ENCODE measurements at regions not wholly inside any gene's neighbourhood (a gene's known extent, or its start where the extent isn't known, plus 50 kb on each side); places are given as distances from the start of the nearest gene placed in this dataset.

GRCh38 chr2:128615571-128615970, 296.9 kb upstream of the HS6ST1 start:
- Mint-ChIP-seq H3K9me3 (no peaks in the 10 kb centered on the region), H3K36me3 (no peaks in the 10 kb centered on the region), H3K4me1 (no peaks in the 10 kb centered on the region), H3K27ac (no peak overlapping the region), H3K27me3 (peaks cover 15% of the 10 kb centered on the region), H3K4me3 (no peak overlapping the region)
- no peak for ATAC-seq

DNA sequence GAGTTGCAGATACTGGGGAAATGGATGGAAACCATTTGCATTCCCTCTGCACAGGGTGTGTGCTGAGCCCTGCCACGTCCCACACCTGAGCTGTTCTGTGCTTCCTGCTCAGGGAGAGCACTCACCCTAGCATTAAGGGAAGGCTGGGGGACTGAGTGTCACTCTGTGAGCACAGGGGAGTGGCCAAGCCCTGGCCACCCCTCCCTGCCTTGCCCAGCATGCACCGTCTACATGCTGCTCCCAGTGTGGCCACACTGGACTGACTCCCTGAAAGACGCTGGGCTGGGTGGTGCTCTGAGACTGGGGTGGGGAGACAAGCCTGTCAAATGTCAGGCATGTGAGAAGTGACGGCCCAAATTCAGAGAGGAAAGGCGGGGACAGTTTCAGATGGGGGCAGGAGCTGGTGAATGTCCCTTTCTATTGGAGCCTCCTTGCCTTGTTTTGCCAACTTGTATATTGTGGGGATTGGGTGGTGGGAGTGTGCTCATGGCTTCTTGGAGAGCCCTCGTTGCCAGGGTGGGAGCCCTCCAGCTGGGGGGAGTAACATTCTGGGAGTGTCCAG, 298.4 kb upstream of the HS6ST1 start:
- no peaks in the 10 kb centered on the region for H3K9me3 Mint-ChIP-seq
- H3K27me3 Mint-ChIP-seq = peaks cover 9% of the 10 kb centered on the region
- no peaks in the 10 kb centered on the region for H3K36me3 Mint-ChIP-seq
- H3K4me3 Mint-ChIP-seq = no peak overlapping the region
- H3K4me1 Mint-ChIP-seq = no peaks in the 10 kb centered on the region
- H3K27ac Mint-ChIP-seq = no peak overlapping the region
- ATAC-seq = no peak

DNA sequence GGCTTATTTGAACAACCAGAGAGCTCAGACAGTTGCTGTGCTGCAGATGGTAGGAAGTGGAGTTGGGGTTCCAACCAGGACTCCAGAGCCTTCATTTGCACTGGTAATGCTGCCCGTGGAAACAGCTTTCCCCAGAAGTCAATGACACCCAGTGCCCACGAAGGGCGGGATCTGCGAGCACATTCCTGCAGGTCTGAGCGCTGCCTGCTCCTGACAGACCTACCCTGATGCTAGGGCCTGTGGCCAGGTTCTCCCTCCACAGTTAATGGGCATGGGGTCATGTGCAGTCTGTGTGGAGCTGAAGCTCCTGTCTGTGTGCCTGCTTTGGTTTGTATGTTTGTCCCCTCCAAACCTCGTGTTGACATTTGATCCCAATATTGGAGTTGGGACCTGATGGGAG, 299.0 kb upstream of the HS6ST1 start:
- Mint-ChIP-seq H3K36me3 (no peaks in the 10 kb centered on the region), H3K27me3 (peaks cover 4% of the 10 kb centered on the region), H3K27ac (no peak overlapping the region), H3K4me3 (no peak overlapping the region), H3K4me1 (no peaks in the 10 kb centered on the region), H3K9me3 (no peaks in the 10 kb centered on the region)
- ATAC-seq = no peak

DNA sequence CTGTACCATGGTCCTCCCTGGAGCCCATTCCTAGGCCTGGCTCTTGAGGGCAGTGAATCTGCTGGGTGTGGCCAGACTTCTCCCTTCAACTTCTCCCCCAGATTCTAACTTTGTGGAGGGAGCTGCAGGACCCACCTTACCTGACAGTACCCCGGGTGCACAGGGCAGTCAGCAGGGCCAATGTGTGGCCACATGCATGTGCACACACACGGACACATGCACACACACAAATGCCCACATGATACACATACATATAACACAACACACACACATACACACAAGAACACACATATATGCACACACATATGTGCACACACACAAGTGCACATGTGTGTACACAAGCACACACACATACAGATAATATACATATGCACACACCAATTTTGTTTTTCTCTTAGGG, 300.0 kb upstream of the HS6ST1 start:
- no peak overlapping the region for H3K27ac Mint-ChIP-seq
- no peak overlapping the region for H3K4me3 Mint-ChIP-seq
- no peaks in the 10 kb centered on the region for H3K4me1 Mint-ChIP-seq
- no peaks in the 10 kb centered on the region for H3K36me3 Mint-ChIP-seq
- no peaks in the 10 kb centered on the region for H3K27me3 Mint-ChIP-seq
- ATAC-seq = no peak
- H3K9me3 Mint-ChIP-seq = no peaks in the 10 kb centered on the region

GRCh38 chr2:128619471-128620325, 301.0 kb upstream of the HS6ST1 start:
- no peak overlapping the region for H3K27ac Mint-ChIP-seq
- H3K9me3 Mint-ChIP-seq = no peaks in the 10 kb centered on the region
- ATAC-seq = no peak
- no peak overlapping the region for H3K4me3 Mint-ChIP-seq
- H3K4me1 Mint-ChIP-seq = peaks cover 6% of the 10 kb centered on the region
- no peaks in the 10 kb centered on the region for H3K36me3 Mint-ChIP-seq
- no peaks in the 10 kb centered on the region for H3K27me3 Mint-ChIP-seq

- Mint-ChIP-seq H3K4me3 (no peak overlapping the region), H3K36me3 (no peaks in the 10 kb centered on the region), H3K27ac (no peak overlapping the region), H3K9me3 (no peaks in the 10 kb centered on the region), H3K27me3 (no peaks in the 10 kb centered on the region), H3K4me1 (peaks cover 6% of the 10 kb centered on the region)
- no peak for ATAC-seq
These were observed 302.4 kb upstream of the HS6ST1 start for GRCh38 chr2:128621074-128621473.

DNA sequence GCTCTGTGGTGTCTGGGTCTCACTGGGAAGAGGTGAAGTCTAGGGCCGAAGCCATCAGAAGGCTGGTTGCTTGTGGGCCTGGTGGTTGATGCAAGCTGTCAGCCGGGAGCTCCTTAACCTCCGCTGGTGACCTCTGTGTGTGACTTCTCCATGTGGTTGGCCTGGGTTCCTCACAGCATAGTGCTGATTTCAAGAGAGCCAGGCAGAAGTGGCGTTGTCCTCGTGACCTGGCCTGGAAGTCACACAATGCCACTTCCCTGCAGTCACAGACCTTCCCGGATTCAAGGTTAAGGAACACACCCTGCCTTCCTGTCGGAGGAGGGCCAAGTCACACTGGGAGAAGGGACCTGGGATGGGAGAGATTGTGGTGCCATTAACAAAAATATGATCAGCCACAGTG, 303.7 kb upstream of the HS6ST1 start:
- no peak overlapping the region for H3K4me3 Mint-ChIP-seq
- no peak overlapping the region for H3K27ac Mint-ChIP-seq
- no peaks in the 10 kb centered on the region for H3K36me3 Mint-ChIP-seq
- ATAC-seq = no peak
- no peaks in the 10 kb centered on the region for H3K27me3 Mint-ChIP-seq
- H3K9me3 Mint-ChIP-seq = no peaks in the 10 kb centered on the region
- H3K4me1 Mint-ChIP-seq = peaks cover 6% of the 10 kb centered on the region

- Mint-ChIP-seq H3K27me3 (no peaks in the 10 kb centered on the region), H3K36me3 (no peaks in the 10 kb centered on the region), H3K4me1 (peaks cover 6% of the 10 kb centered on the region), H3K27ac (no peak overlapping the region), H3K4me3 (no peak overlapping the region), H3K9me3 (no peaks in the 10 kb centered on the region)
- ATAC-seq = no peak
These were observed 304.4 kb upstream of the HS6ST1 start for GRCh38 chr2:128622955-128623620.

GRCh38 chr2:128623776-128624761, 305.4 kb upstream of the HS6ST1 start:
- no peak overlapping the region for H3K4me3 Mint-ChIP-seq

GRCh38 chr2:128624956-128625355, 306.3 kb upstream of the HS6ST1 start:
- no peak overlapping the region for H3K4me3 Mint-ChIP-seq
- no peak overlapping the region for H3K27ac Mint-ChIP-seq
- no peak for ATAC-seq
- no peaks in the 10 kb centered on the region for H3K9me3 Mint-ChIP-seq
- no peaks in the 10 kb centered on the region for H3K36me3 Mint-ChIP-seq
- H3K4me1 Mint-ChIP-seq = peaks cover 6% of the 10 kb centered on the region
- no peaks in the 10 kb centered on the region for H3K27me3 Mint-ChIP-seq

More at GRCh38 chr2:128623776-128624761, 305.4 kb upstream of the HS6ST1 start:
- ATAC-seq = peak; percentile 6
- Mint-ChIP-seq H3K27ac (no peak overlapping the region), H3K9me3 (no peaks in the 10 kb centered on the region), H3K27me3 (no peaks in the 10 kb centered on the region), H3K4me1 (peaks cover 6% of the 10 kb centered on the region), H3K36me3 (no peaks in the 10 kb centered on the region)

GRCh38 chr2:128625421-128625820, 306.8 kb upstream of the HS6ST1 start:
- ATAC-seq = no peak
- Mint-ChIP-seq H3K9me3 (no peaks in the 10 kb centered on the region), H3K27ac (no peak overlapping the region), H3K4me1 (peaks cover 6% of the 10 kb centered on the region), H3K36me3 (no peaks in the 10 kb centered on the region), H3K4me3 (no peak overlapping the region), H3K27me3 (no peaks in the 10 kb centered on the region)

DNA sequence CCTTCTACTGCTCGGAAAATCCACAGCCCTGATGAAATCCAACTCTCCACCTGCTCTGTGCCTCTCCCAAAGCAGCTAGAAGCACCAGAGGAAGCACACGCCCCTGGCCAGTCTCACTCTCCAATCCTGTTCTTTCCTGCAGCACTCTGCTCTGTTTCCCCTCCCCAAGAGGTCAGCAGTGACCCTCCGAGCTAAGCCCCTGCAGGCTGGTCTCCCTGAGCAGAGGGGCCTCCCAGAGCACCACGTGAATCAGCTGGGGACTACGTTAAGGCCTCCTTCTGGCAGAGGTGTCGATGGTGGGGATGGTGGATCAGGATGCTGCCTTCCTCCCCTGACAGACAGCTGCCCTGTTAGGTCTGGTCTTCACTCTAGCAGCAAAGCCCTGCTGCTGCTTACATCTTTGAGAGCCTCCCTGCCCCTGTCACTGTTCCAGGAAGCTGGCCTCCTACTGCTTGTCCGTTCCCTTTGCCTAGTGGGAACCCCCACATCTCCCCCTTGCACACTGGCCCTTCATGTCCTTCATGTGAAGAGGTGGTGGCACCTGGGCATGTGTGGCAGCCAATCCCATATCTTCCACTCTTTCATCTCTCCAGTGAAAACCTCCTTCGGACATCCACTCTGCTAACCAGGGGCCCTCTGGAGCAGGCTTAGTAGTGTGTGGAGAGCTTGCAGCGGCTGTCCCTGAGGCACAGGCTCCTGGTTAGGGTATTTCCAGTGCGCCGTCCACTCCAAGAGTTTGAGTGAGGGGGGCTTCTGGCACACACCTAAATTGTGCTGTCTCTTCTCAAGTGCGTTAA, 307.5 kb upstream of the HS6ST1 start:
- Mint-ChIP-seq H3K27me3 (no peaks in the 10 kb centered on the region), H3K27ac (no peak overlapping the region), H3K4me1 (peaks cover 6% of the 10 kb centered on the region), H3K4me3 (no peak overlapping the region), H3K9me3 (no peaks in the 10 kb centered on the region), H3K36me3 (no peaks in the 10 kb centered on the region)
- no peak for ATAC-seq

- Mint-ChIP-seq H3K4me3 (no peak overlapping the region), H3K27ac (no peak overlapping the region), H3K36me3 (no peaks in the 10 kb centered on the region), H3K27me3 (no peaks in the 10 kb centered on the region), H3K4me1 (peaks cover 6% of the 10 kb centered on the region), H3K9me3 (no peaks in the 10 kb centered on the region)
- ATAC-seq = no peak
These were observed 308.3 kb upstream of the HS6ST1 start for GRCh38 chr2:128626760-128627511.

DNA sequence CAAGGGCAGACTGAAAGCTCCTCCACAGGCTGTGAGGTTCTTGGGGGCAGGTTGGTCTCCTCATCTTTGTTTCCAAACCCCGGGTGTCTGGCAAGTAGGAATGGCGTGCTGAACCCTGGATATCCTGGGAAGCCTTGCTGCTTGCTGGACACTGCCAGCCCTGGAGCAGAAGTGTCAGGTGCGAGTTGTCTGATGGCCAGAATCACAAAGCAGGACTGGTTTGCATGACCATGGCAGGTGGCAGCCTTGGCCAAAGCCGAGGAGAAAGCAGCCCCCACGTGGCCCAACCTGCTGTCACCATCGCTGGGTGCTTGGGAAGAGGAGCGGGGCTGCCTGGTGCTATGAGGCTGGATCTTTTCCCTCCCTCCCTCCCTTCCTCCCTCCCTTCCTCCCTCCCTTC, 309.5 kb upstream of the HS6ST1 start:
- Mint-ChIP-seq H3K4me1 (peaks cover 6% of the 10 kb centered on the region), H3K9me3 (no peaks in the 10 kb centered on the region), H3K27me3 (no peaks in the 10 kb centered on the region), H3K36me3 (no peaks in the 10 kb centered on the region), H3K27ac (no peak overlapping the region), H3K4me3 (no peak overlapping the region)
- ATAC-seq = no peak

Measured in stimulated activated memory B cell treated with anti-CD40 and anti-IgM and Interleukin-4, amounts not matched to agents 10 μg/mL and 1 μg/mL and 100 μg/mL, for 72 hours (primary cell).